Lung (tissue), 11 donors: ENCODE measurements at regions not wholly inside any gene's neighbourhood (a gene's known extent, or its start where the extent isn't known, plus 50 kb on each side); places are given as distances from the start of the nearest gene placed in this dataset.
"Not testable (repeated sequence)": the region's sequence is repeated elsewhere in the genome, so short reads cannot be mapped to it uniquely, and the experiment has no call there.

ENCODE experiments used
- ATAC-seq: fragments of 200-7000 bp; cut with Tn5 transposase; one replicate; pipeline ENCODE4 v1.9.1; 2020; ENCODE audit warnings: moderate number of reproducible peaks; ENCODE audit not compliant: insufficient read depth, low FRiP score
- DNase-seq, 3 donors: peaks; one replicate each; pipeline ENCODE4 v3.0.0-alpha.2; 2013 to 2017
- H3K27ac ChIP-seq, 2 donors: one replicate each; pipeline ENCODE4 v1.5.1; 2013; ENCODE audit warnings: mild to moderate bottlenecking in 2 of 2, moderate library complexity in 2 of 2, control low read depth in 1 of 2, inconsistent platforms in 1 of 2, low read depth in 1 of 2, low read length in 1 of 2
- H3K27me3 ChIP-seq, 3 donors: one replicate each; pipeline ENCODE4 v1.5.1; 2013; ENCODE audit warnings: low read length in 2 of 3; ENCODE audit not compliant: control insufficient read depth in 3 of 3, insufficient read depth in 3 of 3
- H3K36me3 ChIP-seq, 4 donors: one replicate each; pipeline ENCODE4 v1.5.1; 2013; ENCODE audit warnings: low read length in 4 of 4, mild to moderate bottlenecking in 1 of 4, moderate library complexity in 1 of 4; ENCODE audit not compliant: control insufficient read depth in 4 of 4, insufficient read depth in 4 of 4
- H3K4me1 ChIP-seq, 5 donors: one replicate each; pipeline ENCODE4 v1.5.1; 2013; ENCODE audit warnings: low read length in 5 of 5, mild to moderate bottlenecking in 2 of 5, moderate library complexity in 1 of 5; ENCODE audit not compliant: control insufficient read depth in 5 of 5, insufficient read depth in 5 of 5
- H3K4me3 ChIP-seq: one replicate; pipeline ENCODE4 v1.5.1; 2013; ENCODE audit warnings: mild to moderate bottlenecking, control low read depth, moderate library complexity
- H3K9ac ChIP-seq, 2 donors: one replicate each; pipeline ENCODE4 v1.5.1; 2013; ENCODE audit warnings: low read length in 2 of 2, control low read depth in 1 of 2; ENCODE audit not compliant: insufficient read depth in 1 of 2
- H3K9me3 ChIP-seq, 4 donors: one replicate each; pipeline ENCODE4 v1.5.1; 2013; ENCODE audit warnings: low read length in 3 of 4, mild to moderate bottlenecking in 1 of 4, moderate library complexity in 1 of 4; ENCODE audit not compliant: control insufficient read depth in 4 of 4, insufficient read depth in 3 of 4
- WGBS, 2 donors: extraction: QIAGEN DNeasy Blood & Tissue Kit; methylation state at CpG; one replicate each; pipeline ENCODE4 v1.1.7; 2013; 5-methylcytosine and 5-hydroxymethylcytosine counted together
- TF ChIP-seq, protein P1 (sequence below): IDR thresholded peaks from 2 replicates; pipeline ENCODE4 v1.5.1; 2012; ENCODE audit warnings: mild to moderate bottlenecking; ENCODE audit errors: control extremely low read depth, extremely low read depth
- donor health status: control.
- donor health status: control.
- donor health status: Bipolar disorder and iron deficiency.
- donor health status: healthy.
- donor health status: DM: yes; HTN: yes; CAD: no.

- TF ChIP-seq, protein P1, sequence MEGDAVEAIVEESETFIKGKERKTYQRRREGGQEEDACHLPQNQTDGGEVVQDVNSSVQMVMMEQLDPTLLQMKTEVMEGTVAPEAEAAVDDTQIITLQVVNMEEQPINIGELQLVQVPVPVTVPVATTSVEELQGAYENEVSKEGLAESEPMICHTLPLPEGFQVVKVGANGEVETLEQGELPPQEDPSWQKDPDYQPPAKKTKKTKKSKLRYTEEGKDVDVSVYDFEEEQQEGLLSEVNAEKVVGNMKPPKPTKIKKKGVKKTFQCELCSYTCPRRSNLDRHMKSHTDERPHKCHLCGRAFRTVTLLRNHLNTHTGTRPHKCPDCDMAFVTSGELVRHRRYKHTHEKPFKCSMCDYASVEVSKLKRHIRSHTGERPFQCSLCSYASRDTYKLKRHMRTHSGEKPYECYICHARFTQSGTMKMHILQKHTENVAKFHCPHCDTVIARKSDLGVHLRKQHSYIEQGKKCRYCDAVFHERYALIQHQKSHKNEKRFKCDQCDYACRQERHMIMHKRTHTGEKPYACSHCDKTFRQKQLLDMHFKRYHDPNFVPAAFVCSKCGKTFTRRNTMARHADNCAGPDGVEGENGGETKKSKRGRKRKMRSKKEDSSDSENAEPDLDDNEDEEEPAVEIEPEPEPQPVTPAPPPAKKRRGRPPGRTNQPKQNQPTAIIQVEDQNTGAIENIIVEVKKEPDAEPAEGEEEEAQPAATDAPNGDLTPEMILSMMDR: no peak
- no peak for ATAC-seq
- no peak overlapping the region for H3K9ac ChIP-seq
- H3K4me3 ChIP-seq: no peak overlapping the region
- peaks cover 0 to 3% (median 0%) of the 10 kb centered on the region in 3 donors for H3K27me3 ChIP-seq
- 91 to 93% methylated on average over 1 of the region's 1 CpG for WGBS, 2 donors
- no peak for DNase-seq
- H3K36me3 ChIP-seq: no peaks in the 10 kb centered on the region
- no peak overlapping the region for H3K27ac ChIP-seq
- H3K9me3 ChIP-seq: no peaks in the 10 kb centered on the region
- H3K4me1 ChIP-seq: no peaks in the 10 kb centered on the region
These were observed 678.1 kb upstream of the SEMA6D start for GRCh38 chr15:47039225-47039624.

DNA sequence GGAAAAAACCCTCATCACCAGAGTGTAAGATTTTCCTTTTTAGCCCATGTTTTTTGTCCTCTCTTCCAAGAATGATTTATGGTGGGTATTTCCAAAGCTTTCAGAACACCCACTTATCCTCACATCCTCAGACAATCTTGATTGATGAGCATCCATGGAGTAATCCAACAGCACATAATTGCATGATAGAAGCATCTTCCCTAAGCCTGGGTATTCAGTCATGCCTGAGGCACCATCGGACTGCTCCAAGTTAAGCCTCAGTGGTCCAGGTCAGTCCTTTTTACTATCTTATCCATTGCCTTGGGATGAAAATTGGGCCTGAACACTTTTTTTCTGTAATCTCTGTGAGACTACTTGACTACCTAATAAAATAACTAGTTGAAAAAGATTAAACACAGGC lies 676.0 kb upstream of the SEMA6D start:
- no peak for ATAC-seq
- Histone ChIP-seq H3K4me3 (no peak overlapping the region), H3K9ac (no peak overlapping the region), H3K9me3 (peaks cover 0 to 2% (median 0%) of the 10 kb centered on the region in 4 donors), H3K4me1 (no peaks in the 10 kb centered on the region), H3K27ac (no peak overlapping the region), H3K27me3 (peaks cover 0 to 3% (median 0%) of the 10 kb centered on the region in 3 donors), H3K36me3 (no peaks in the 10 kb centered on the region)
- DNase-seq: no peak
- 85 to 89% methylated on average over 1 of the region's 1 CpG for WGBS, 2 donors
- TF ChIP-seq, protein P1: no peak

DNA sequence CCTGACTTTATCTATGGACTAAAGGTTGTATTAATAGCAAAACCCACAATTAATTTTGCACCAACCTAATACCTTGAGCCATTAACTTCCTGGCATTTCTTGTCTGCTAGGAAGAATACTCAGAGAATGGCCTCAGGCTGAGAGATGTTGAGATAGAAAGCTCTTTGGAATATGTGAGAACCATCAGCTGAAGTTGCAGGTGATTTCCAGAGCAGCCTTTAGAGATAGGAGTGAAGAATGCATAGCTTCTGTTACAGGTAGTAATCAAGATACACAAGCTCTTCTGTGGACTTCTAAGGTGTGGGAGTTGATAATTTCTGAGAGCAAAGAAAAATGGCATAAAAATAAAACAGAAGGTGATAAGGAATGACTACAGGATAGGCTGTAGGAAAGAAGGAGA lies 669.3 kb upstream of the SEMA6D start:
- not testable (repeated sequence) for H3K4me3 ChIP-seq, H3K9me3 ChIP-seq, ATAC-seq, H3K36me3 ChIP-seq, H3K27ac ChIP-seq, H3K4me1 ChIP-seq, H3K9ac ChIP-seq, DNase-seq, H3K27me3 ChIP-seq

DNA sequence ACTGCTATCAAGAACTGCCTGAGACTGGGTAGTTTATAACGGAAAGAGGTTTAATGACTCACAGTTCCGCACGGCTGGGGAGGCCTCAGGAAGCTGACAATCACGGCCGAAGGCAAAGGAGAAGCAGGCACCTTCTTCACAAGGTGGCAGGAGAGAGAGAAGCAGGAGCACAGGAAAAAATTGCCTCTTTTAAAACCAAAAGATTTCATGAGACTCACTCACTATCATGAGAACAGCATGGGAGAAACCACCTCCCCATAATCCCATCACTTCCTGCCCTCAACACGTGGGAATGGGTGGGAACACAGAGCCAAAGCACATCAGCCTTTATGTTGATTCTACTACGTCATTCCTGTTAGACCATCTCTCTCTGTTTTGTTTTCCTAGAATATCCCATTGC lies 650.9 kb upstream of the SEMA6D start:
- Histone ChIP-seq H3K36me3 (no peaks in the 10 kb centered on the region), H3K27ac (no peak overlapping the region), H3K9ac (no peak overlapping the region), H3K4me3 (no peak overlapping the region), H3K4me1 (no peaks in the 10 kb centered on the region), H3K27me3 (peaks cover 0 to 2% (median 0%) of the 10 kb centered on the region in 3 donors), H3K9me3 (no peaks in the 10 kb centered on the region)
- ATAC-seq (no peak), DNase-seq (no peak)
- 72 to 76% methylated on average over 7 of the region's 7 CpGs for WGBS, 2 donors
- TF ChIP-seq, protein P1: no peak

DNA sequence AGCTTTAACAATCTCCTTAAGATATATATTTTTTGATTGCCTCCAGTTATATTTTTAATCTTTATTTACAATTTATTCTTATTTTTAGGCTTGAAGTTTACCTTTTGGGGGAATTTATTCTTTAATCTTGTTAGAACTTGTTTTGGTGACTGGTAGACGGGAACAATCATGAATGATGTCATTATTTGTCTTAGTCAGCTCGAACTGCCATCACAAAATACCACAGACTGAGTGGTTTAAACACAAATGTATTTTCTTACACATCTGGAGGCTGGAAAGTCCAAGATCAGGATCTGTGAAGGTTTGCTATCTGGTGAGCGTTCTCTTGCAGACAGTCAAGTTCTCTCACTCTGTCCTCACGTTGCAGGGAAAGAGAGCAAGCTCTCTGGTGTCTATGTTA lies 639.5 kb upstream of the SEMA6D start:
- DNase-seq, H3K27ac ChIP-seq, H3K4me1 ChIP-seq, H3K4me3 ChIP-seq, H3K36me3 ChIP-seq, ATAC-seq, H3K9me3 ChIP-seq, H3K27me3 ChIP-seq, H3K9ac ChIP-seq: not testable (repeated sequence)
- WGBS, 2 donors: 53 to 58% methylated on average over 4 of the region's 4 CpGs
